IgD-negative memory B cell (primary cell): ENCODE measurements at regions not wholly inside any gene's neighbourhood (a gene's known extent, or its start where the extent isn't known, plus 50 kb on each side); places are given as distances from the start of the nearest gene placed in this dataset.

Experiments used
- H3K27ac Mint-ChIP-seq, 3 donors: one replicate each; pipeline ENCODE4 v1.8.0; 2020 to 2022; ENCODE audit warnings: mild to moderate bottlenecking in 3 of 3, mixed read lengths in 3 of 3, moderate library complexity in 1 of 3
- H3K27me3 Mint-ChIP-seq: one replicate; pipeline ENCODE4 v1.8.0; 2021; ENCODE audit warnings: mixed read lengths
- H3K36me3 Mint-ChIP-seq: one replicate; pipeline ENCODE4 v1.8.0; 2020; ENCODE audit warnings: mild to moderate bottlenecking, mixed read lengths
- H3K4me1 Mint-ChIP-seq, 3 donors: one replicate each; pipeline ENCODE4 v1.8.0; 2020 to 2022; ENCODE audit warnings: mixed read lengths in 3 of 3, mild to moderate bottlenecking in 1 of 3
- H3K4me3 Mint-ChIP-seq, 4 donors: one replicate each; pipeline ENCODE4 v1.8.0; 2020 to 2022; ENCODE audit warnings: mild to moderate bottlenecking in 4 of 4, mixed read lengths in 4 of 4, moderate library complexity in 3 of 4
- H3K9me3 Mint-ChIP-seq, 3 donors: one replicate each; pipeline ENCODE4 v1.8.0; 2020 to 2021; ENCODE audit warnings: mixed read lengths in 3 of 3, mild to moderate bottlenecking in 1 of 3

GRCh38 chr5:6162175-6162574 lies 216.2 kb downstream of the MED10 start:
- no peak overlapping the region for H3K27ac Mint-ChIP-seq
- no peaks in the 10 kb centered on the region for H3K36me3 Mint-ChIP-seq
- H3K9me3 Mint-ChIP-seq = peaks cover 2 to 7% (median 2%) of the 10 kb centered on the region in 3 donors

DNA sequence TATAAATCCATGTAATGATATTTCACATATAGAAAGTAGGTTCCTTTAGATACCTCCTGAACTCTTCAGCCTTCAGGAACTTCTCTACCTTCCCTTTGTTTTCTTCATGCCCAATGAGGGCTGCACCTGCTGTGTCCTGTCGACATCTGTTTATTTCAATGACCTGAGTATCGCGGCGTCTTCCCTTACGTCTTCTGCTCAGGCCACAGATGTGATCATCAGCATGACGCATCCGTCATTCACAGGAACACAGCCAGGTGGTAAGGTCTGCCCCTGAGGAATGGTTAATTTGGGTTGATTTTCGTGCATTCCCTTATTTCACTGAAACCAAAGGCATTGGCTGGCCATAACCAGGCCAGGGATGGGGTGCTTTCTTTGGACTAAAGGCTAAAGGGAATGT lies 217.1 kb downstream of the MED10 start:
- Mint-ChIP-seq H3K27ac (no peak overlapping the region), H3K9me3 (peaks cover 2 to 5% (median 2%) of the 10 kb centered on the region in 3 donors), H3K27me3 (peaks cover 12% of the 10 kb centered on the region), H3K4me3 (no peak overlapping the region), H3K4me1 (peaks cover 0 to 2% (median 0%) of the 10 kb centered on the region in 3 donors), H3K36me3 (no peaks in the 10 kb centered on the region)

More at GRCh38 chr5:6162175-6162574, 216.2 kb downstream of the MED10 start:
- no peak overlapping the region for H3K4me3 Mint-ChIP-seq
- H3K27me3 Mint-ChIP-seq = peaks cover 14% of the 10 kb centered on the region
- H3K4me1 Mint-ChIP-seq = peaks cover 0 to 2% (median 0%) of the 10 kb centered on the region in 3 donors

GRCh38 chr5:6159832-6160430 lies 218.4 kb downstream of the MED10 start:
- H3K27ac Mint-ChIP-seq = no peak overlapping the region
- H3K4me1 Mint-ChIP-seq = peaks cover 0 to 2% (median 0%) of the 10 kb centered on the region in 3 donors
- no peaks in the 10 kb centered on the region for H3K36me3 Mint-ChIP-seq
- peaks cover 9% of the 10 kb centered on the region for H3K27me3 Mint-ChIP-seq
- H3K4me3 Mint-ChIP-seq = no peak overlapping the region
- H3K9me3 Mint-ChIP-seq = peaks cover 2 to 5% (median 2%) of the 10 kb centered on the region in 3 donors

- no peaks in the 10 kb centered on the region for H3K36me3 Mint-ChIP-seq
- H3K4me3 Mint-ChIP-seq = no peak overlapping the region
- H3K27ac Mint-ChIP-seq = no peak overlapping the region
- H3K9me3 Mint-ChIP-seq = peaks cover 2 to 5% (median 2%) of the 10 kb centered on the region in 3 donors
- peaks cover 0 to 2% (median 0%) of the 10 kb centered on the region in 3 donors for H3K4me1 Mint-ChIP-seq
- peaks cover 7% of the 10 kb centered on the region for H3K27me3 Mint-ChIP-seq
These were observed 219.1 kb downstream of the MED10 start for GRCh38 chr5:6158974-6159831.

DNA sequence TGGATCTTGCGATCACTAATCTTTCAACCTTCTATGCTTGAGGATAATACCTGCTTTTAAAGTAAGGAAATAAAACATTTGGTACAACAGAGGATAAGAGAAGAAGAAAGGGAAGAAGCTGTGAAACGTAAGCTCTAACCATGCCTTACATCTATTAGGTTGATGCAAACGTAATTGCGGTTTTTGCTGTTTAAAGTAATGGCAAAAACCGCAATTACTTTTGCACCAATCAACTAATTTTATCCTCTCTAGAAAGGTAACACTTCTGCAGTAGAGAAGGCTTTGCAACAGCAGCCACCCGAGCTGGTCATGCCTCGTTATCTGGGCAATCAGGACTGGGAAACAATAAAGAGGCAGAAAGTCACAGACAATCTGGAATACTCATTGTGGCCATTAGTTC lies 224.1 kb downstream of the MED10 start:
- Mint-ChIP-seq H3K4me3 (no peak overlapping the region), H3K9me3 (peaks cover 0 to 4% (median 2%) of the 10 kb centered on the region in 3 donors), H3K27ac (no peak overlapping the region), H3K4me1 (no peaks in the 10 kb centered on the region), H3K36me3 (no peaks in the 10 kb centered on the region), H3K27me3 (peaks cover 5% of the 10 kb centered on the region)

DNA sequence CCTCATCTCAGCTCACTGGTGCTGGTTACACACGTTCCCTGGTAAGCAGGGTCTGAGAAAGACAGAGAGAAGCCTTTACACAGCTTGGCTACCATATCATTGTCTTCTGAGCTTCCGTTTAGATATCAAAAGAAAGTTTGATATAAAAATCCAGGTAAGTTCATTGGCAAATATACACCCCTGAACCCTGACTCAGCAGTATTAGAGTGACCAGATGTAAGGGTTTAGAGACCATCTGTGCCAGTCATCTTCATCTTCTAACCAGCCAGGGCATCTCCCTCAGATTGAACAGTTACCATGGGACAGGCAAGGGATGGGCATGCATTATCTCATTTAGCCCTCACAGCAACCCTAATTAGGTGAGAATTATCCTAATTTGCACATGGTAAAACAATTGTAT lies 232.1 kb downstream of the MED10 start:
- H3K27ac Mint-ChIP-seq = no peak overlapping the region
- H3K4me3 Mint-ChIP-seq = no peak overlapping the region
- H3K9me3 Mint-ChIP-seq = peaks cover 0 to 2% (median 2%) of the 10 kb centered on the region in 3 donors
- H3K4me1 Mint-ChIP-seq = no peaks in the 10 kb centered on the region
- no peaks in the 10 kb centered on the region for H3K36me3 Mint-ChIP-seq
- peaks cover 1% of the 10 kb centered on the region for H3K27me3 Mint-ChIP-seq

GRCh38 chr5:6145616-6146237 lies 232.6 kb downstream of the MED10 start:
- H3K4me1 Mint-ChIP-seq = no peaks in the 10 kb centered on the region
- no peak overlapping the region for H3K4me3 Mint-ChIP-seq
- H3K36me3 Mint-ChIP-seq = no peaks in the 10 kb centered on the region
- peaks cover 1% of the 10 kb centered on the region for H3K27me3 Mint-ChIP-seq
- peaks cover 0 to 2% (median 2%) of the 10 kb centered on the region in 3 donors for H3K9me3 Mint-ChIP-seq
- H3K27ac Mint-ChIP-seq = no peak overlapping the region

GRCh38 chr5:6143523-6143922 lies 234.8 kb downstream of the MED10 start:
- H3K9me3 Mint-ChIP-seq = peaks cover 0 to 2% (median 2%) of the 10 kb centered on the region in 3 donors
- no peaks in the 10 kb centered on the region for H3K4me1 Mint-ChIP-seq

GRCh38 chr5:6142353-6142752 lies 236.0 kb downstream of the MED10 start:
- Mint-ChIP-seq H3K4me1 (no peaks in the 10 kb centered on the region), H3K27me3 (peaks cover 4% of the 10 kb centered on the region), H3K36me3 (no peaks in the 10 kb centered on the region), H3K4me3 (no peak overlapping the region), H3K27ac (no peak overlapping the region), H3K9me3 (peaks cover 0 to 2% (median 2%) of the 10 kb centered on the region in 3 donors)

More at GRCh38 chr5:6143523-6143922, 234.8 kb downstream of the MED10 start:
- Mint-ChIP-seq H3K4me3 (no peak overlapping the region), H3K27ac (no peak overlapping the region), H3K36me3 (no peaks in the 10 kb centered on the region), H3K27me3 (peaks cover 4% of the 10 kb centered on the region)

- peaks cover 0 to 5% (median 2%) of the 10 kb centered on the region in 3 donors for H3K9me3 Mint-ChIP-seq
- H3K4me1 Mint-ChIP-seq = peaks cover 7 to 11% (median 7%) of the 10 kb centered on the region in 3 donors
- no peaks in the 10 kb centered on the region for H3K36me3 Mint-ChIP-seq
- H3K4me3 Mint-ChIP-seq = no peak overlapping the region
- H3K27me3 Mint-ChIP-seq = peaks cover 2% of the 10 kb centered on the region
- no peak overlapping the region for H3K27ac Mint-ChIP-seq
These were observed 238.1 kb downstream of the MED10 start for GRCh38 chr5:6140219-6140618.

GRCh38 chr5:6135977-6136376 lies 242.4 kb downstream of the MED10 start:
- Mint-ChIP-seq H3K4me3 (no peak overlapping the region), H3K27me3 (peaks cover 2% of the 10 kb centered on the region), H3K4me1 (peaks cover 7 to 11% (median 7%) of the 10 kb centered on the region in 3 donors), H3K9me3 (peaks cover 0 to 3% (median 0%) of the 10 kb centered on the region in 3 donors), H3K36me3 (no peaks in the 10 kb centered on the region), H3K27ac (peak overlapping the region in 1 of 3 donors; percentile 7)

DNA sequence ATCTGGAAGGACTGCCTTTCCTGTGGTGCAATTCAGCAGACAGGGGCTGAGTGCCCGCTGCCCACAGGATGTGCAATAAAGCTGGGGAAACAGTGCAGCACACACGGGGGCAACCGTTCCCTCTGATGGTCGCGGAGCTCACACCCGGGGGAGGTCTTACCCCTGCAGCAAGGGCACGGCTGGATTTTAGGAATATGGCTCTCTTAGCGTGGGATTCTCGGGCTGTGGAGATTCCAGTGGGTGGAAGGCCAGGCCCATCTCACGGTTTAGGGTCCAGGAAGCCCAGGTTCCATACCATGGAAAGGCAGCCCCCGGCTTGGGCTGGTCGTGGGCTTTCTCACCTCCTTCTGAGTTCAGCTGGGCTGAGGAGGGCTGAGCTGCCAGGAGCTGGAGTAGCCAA lies 244.1 kb downstream of the MED10 start:
- Mint-ChIP-seq H3K27ac (peak overlapping the region in 1 of 3 donors; percentile 8), H3K4me1 (peaks cover 7 to 11% (median 7%) of the 10 kb centered on the region in 3 donors), H3K27me3 (no peaks in the 10 kb centered on the region), H3K4me3 (no peak overlapping the region), H3K36me3 (no peaks in the 10 kb centered on the region), H3K9me3 (peaks cover 0 to 3% (median 1%) of the 10 kb centered on the region in 3 donors)

DNA sequence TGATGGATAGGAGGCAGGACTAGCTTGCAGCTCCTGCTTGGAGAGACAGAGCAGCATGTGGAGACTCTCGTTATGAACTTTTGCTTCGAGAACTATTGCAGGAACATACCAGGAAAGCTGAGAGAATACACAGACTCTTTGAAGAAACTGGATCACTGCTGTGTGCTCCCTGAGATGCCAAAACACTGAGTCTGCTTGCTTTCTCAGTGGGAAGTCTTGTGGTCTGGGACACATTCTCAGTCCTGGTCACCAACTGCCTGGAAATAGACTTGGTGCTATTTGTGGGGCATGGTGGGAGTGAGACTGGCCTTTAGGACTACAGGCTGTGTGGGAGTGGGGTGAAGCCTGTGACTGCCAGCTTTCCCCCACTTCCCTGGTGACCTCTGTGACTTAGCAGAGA lies 252.6 kb downstream of the MED10 start:
- Mint-ChIP-seq H3K4me3 (no peak overlapping the region), H3K27me3 (peaks cover 2% of the 10 kb centered on the region), H3K9me3 (peaks cover 9 to 34% (median 15%) of the 10 kb centered on the region in 3 donors), H3K27ac (no peak overlapping the region), H3K36me3 (no peaks in the 10 kb centered on the region), H3K4me1 (no peaks in the 10 kb centered on the region)

- no peaks in the 10 kb centered on the region for H3K36me3 Mint-ChIP-seq
- peaks cover 5% of the 10 kb centered on the region for H3K27me3 Mint-ChIP-seq
- peaks cover 6 to 11% (median 7%) of the 10 kb centered on the region in 3 donors for H3K9me3 Mint-ChIP-seq
- H3K4me1 Mint-ChIP-seq = no peaks in the 10 kb centered on the region
- no peak overlapping the region for H3K4me3 Mint-ChIP-seq
- H3K27ac Mint-ChIP-seq = no peak overlapping the region
These were observed 259.7 kb downstream of the MED10 start for GRCh38 chr5:6118691-6119090.

DNA sequence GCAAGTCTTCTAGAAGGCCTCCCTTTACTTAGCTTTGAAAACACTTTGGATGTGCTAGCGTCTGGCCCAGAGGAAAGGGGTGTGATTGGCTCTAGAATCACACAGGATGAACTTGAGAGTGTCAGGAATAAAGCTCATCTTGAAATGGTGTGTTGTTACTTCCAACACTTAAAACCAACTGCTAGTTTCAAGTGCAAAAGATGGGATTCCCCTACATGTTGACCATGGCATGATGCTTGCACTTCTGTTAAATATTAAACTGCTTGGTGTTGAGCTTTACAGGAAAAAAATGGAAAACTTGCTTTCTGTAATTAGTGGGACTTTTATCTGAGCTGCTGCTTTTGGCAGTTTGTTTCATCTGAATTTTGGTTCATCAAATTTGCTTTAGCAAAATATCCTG lies 261.1 kb downstream of the MED10 start:
- no peak overlapping the region for H3K4me3 Mint-ChIP-seq
- peaks cover 5% of the 10 kb centered on the region for H3K27me3 Mint-ChIP-seq
- no peak overlapping the region for H3K27ac Mint-ChIP-seq
- H3K4me1 Mint-ChIP-seq = no peaks in the 10 kb centered on the region
- no peaks in the 10 kb centered on the region for H3K36me3 Mint-ChIP-seq
- peaks cover 0 to 6% (median 3%) of the 10 kb centered on the region in 3 donors for H3K9me3 Mint-ChIP-seq
